ENCODE measurements at regions not wholly inside any gene's neighbourhood (a gene's known extent, or its start where the extent isn't known, plus 50 kb on each side); places are given as distances from the start of the nearest gene placed in this dataset.

DNA sequence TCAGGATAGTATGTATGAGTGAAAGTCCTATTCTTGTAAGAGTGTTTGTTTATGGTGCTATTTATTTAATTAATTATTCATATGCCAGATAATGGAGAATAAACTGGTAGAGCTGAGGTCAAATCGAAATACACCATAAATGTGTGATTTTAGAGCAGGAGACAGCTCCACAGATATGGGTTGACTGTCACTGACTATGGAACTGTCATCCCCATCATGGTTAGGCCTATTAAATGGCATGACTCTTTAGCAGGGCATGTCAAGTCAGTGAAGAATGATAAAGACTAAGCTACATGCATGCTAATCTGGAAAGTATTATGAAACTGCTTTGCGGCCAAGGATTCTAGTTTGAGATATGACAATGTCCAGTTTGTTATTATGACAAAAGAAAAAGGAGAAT is 658.6 kb downstream of the ISL1 start:
- no peak overlapping the region for H3K4me3 ChIP-seq (ENCODE audit: low read depth, low read length)
- TF ChIP-seq CTCF (IDR thresholded peaks at IDR 0.05; ENCODE audit: borderline replicate concordance, insufficient read depth, low read depth, low read length) = no peak

GRCh38 chr5:52043137-52043536 is 659.9 kb downstream of the ISL1 start:
- H3K4me3 ChIP-seq (ENCODE audit: low read depth, low read length) = no peak overlapping the region
- TF ChIP-seq CTCF (IDR thresholded peaks at IDR 0.05; ENCODE audit: borderline replicate concordance, insufficient read depth, low read depth, low read length) = no peak

GRCh38 chr5:52043543-52043942 is 660.3 kb downstream of the ISL1 start:
- TF ChIP-seq CTCF (IDR thresholded peaks at IDR 0.05; ENCODE audit: borderline replicate concordance, insufficient read depth, low read depth, low read length) = no peak
- no peak overlapping the region for H3K4me3 ChIP-seq (ENCODE audit: low read depth, low read length)

- H3K4me3 ChIP-seq (ENCODE audit: low read depth, low read length) = no peak overlapping the region
- no peak for TF ChIP-seq CTCF (IDR thresholded peaks at IDR 0.05; ENCODE audit: borderline replicate concordance, insufficient read depth, low read depth, low read length)
These were observed 668.5 kb downstream of the ISL1 start for GRCh38 chr5:52051759-52052158.

GRCh38 chr5:52063186-52063585 is 679.9 kb downstream of the ISL1 start:
- no peak overlapping the region for H3K4me3 ChIP-seq (ENCODE audit: low read depth, low read length)
- TF ChIP-seq CTCF (IDR thresholded peaks at IDR 0.05; ENCODE audit: borderline replicate concordance, insufficient read depth, low read depth, low read length) = no peak

- no peak for TF ChIP-seq CTCF (IDR thresholded peaks at IDR 0.05; ENCODE audit: borderline replicate concordance, insufficient read depth, low read depth, low read length)
These were observed 681.9 kb downstream of the ISL1 start for GRCh38 chr5:52065182-52065581.

GRCh38 chr5:52069997-52070396 is 686.7 kb downstream of the ISL1 start:
- no peak overlapping the region for H3K4me3 ChIP-seq (ENCODE audit: low read depth, low read length)
- TF ChIP-seq CTCF (IDR thresholded peaks at IDR 0.05; ENCODE audit: borderline replicate concordance, insufficient read depth, low read depth, low read length) = no peak

More at GRCh38 chr5:52065182-52065581, 681.9 kb downstream of the ISL1 start:
- no peak overlapping the region for H3K4me3 ChIP-seq (ENCODE audit: low read depth, low read length)
